MM.1S (cell line): ENCODE measurements at regions not wholly inside any gene's neighbourhood (a gene's known extent, or its start where the extent isn't known, plus 50 kb on each side); places are given as distances from the start of the nearest gene placed in this dataset.

Experiments used
- DNase-seq: peaks from one replicate; pipeline ENCODE4 v3.0.0-alpha.2; 2015
- H2AFZ ChIP-seq: fragments of 300-600 bp; sonication (generic); 2 replicates; pipeline ENCODE4 v1.6.0; 2016; ENCODE audit warnings: antibody characterized with exemption, low read length
- H3F3A ChIP-seq: fragments of 300-600 bp; sonication (generic); 2 replicates; pipeline ENCODE4 v1.6.1; 2016; ENCODE audit warnings: mild to moderate bottlenecking, antibody characterized with exemption, low read length, moderate library complexity, mixed read lengths; ENCODE audit not compliant: insufficient read depth
- H3K27ac ChIP-seq: fragments of 300-600 bp; sonication (generic); 2 replicates; pipeline ENCODE4 v1.5.1; 2016; ENCODE audit warnings: mild to moderate bottlenecking, low read length
- H3K27me3 ChIP-seq: fragments of 300-600 bp; sonication (generic); replicated peaks from 2 replicates; pipeline ENCODE4 v1.6.0; 2016; ENCODE audit warnings: low read length; ENCODE audit not compliant: insufficient read depth
- H3K36me3 ChIP-seq: fragments of 300-600 bp; sonication (generic); replicated peaks from 2 replicates; pipeline ENCODE4 v1.6.1; 2016; ENCODE audit warnings: mild to moderate bottlenecking, low read length, mixed read lengths; ENCODE audit not compliant: insufficient read depth
- H3K4me1 ChIP-seq: fragments of 300-600 bp; sonication (generic); 2 replicates; pipeline ENCODE4 v1.6.1; 2016; ENCODE audit warnings: low read length, mixed read lengths
- H3K4me2 ChIP-seq: fragments of 300-600 bp; sonication (generic); 2 replicates; pipeline ENCODE4 v1.6.0; 2016; ENCODE audit warnings: low read depth, low read length
- H3K4me3 ChIP-seq: fragments of 300-600 bp; sonication (generic); 2 replicates; pipeline ENCODE4 v1.5.1; 2016; ENCODE audit warnings: low read length, mixed read lengths
- H3K79me2 ChIP-seq: fragments of 300-600 bp; sonication (generic); 2 replicates; pipeline ENCODE4 v1.6.1; 2016; ENCODE audit warnings: mixed run types, low read length, mixed read lengths
- H3K9ac ChIP-seq: fragments of 300-600 bp; sonication (generic); 2 replicates; pipeline ENCODE4 v1.6.1; 2016; ENCODE audit warnings: low read length, mixed read lengths
- H3K9me2 ChIP-seq: fragments of 300-600 bp; sonication (generic); replicated peaks from 2 replicates; pipeline ENCODE4 v1.6.1; 2016; ENCODE audit warnings: mild to moderate bottlenecking, low read length, mixed read lengths; ENCODE audit not compliant: insufficient read depth
- H3K9me3 ChIP-seq: fragments of 300-600 bp; sonication (generic); replicated peaks from 2 replicates; pipeline ENCODE4 v1.6.1; 2016; ENCODE audit warnings: mild to moderate bottlenecking, low read length, mixed read lengths; ENCODE audit not compliant: insufficient read depth
- H4K20me1 ChIP-seq: fragments of 300-600 bp; sonication (generic); 2 replicates; pipeline ENCODE4 v1.6.1; 2016; ENCODE audit warnings: mild to moderate bottlenecking, low read length, moderate library complexity, mixed read lengths; ENCODE audit not compliant: insufficient read depth
- EZH2 ChIP-seq: fragments of 300-600 bp; sonication (generic); optimal IDR thresholded peaks from 2 replicates; pipeline ENCODE3; 2017; ENCODE audit warnings: low read depth, mild to moderate bottlenecking, antibody characterized with exemption, low read length, mixed read lengths
- EZH2phosphoT487 ChIP-seq: fragments of 300-600 bp; sonication (generic); IDR thresholded peaks from 2 replicates; pipeline ENCODE4 v1.6.1; 2018; ENCODE audit warnings: antibody characterized with exemption, low read length
- TF ChIP-seq, protein P1 (sequence below): fragments of 300-600 bp; sonication (generic); IDR thresholded peaks from 2 replicates; pipeline ENCODE4 v1.5.1; 2016; ENCODE audit warnings: antibody characterized with exemption, low read length, mixed read lengths

DNA sequence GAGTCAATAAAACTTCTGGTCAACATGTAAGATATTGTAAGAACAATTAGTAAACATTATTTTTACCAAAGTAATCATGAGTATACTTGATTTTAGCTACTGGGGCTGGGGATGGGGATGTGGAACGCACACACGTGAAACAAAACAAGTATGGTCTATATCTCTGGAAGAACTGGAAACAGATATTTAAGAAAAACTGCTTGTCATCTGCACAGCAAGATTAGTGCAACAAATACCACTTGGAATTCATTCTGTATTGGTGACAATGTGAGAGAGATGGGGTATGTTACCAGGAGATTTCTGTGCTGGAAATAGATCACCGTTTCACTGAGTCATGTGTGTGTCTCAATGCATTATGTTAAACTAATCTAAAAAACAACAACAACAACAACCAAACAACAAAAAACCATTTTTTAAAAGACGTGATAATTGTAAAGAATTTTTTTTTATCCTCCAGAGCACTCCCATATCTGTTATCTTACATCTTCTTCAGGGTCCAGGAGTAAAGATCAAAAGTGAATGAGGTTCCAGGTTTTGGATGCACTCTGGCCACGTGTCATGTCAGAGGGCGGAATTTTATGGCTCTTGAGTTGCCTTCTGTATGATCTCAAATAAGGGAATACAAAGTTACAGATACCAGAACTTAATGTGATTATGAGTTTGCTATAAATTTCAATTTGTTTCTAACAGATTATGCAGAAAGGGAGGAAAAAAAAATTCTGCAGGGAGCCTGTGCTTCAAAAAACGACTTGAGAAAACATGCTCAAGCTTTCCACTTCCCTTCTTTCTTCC lies 153.0 kb downstream of the BBOX1 start:
- Histone ChIP-seq H3K4me2 (no peak overlapping the region), H3F3A (no peaks in the 10 kb centered on the region), H3K79me2 (no peaks in the 10 kb centered on the region), H3K4me3 (no peak overlapping the region), H3K27me3 (no peaks in the 10 kb centered on the region), H4K20me1 (no peaks in the 10 kb centered on the region), H3K36me3 (no peaks in the 10 kb centered on the region), H3K9me2 (no peaks in the 10 kb centered on the region), H3K9me3 (no peaks in the 10 kb centered on the region), H2AFZ (no peak overlapping the region), H3K9ac (no peak overlapping the region), H3K27ac (no peak overlapping the region), H3K4me1 (no peaks in the 10 kb centered on the region)
- TF ChIP-seq, protein P1, sequence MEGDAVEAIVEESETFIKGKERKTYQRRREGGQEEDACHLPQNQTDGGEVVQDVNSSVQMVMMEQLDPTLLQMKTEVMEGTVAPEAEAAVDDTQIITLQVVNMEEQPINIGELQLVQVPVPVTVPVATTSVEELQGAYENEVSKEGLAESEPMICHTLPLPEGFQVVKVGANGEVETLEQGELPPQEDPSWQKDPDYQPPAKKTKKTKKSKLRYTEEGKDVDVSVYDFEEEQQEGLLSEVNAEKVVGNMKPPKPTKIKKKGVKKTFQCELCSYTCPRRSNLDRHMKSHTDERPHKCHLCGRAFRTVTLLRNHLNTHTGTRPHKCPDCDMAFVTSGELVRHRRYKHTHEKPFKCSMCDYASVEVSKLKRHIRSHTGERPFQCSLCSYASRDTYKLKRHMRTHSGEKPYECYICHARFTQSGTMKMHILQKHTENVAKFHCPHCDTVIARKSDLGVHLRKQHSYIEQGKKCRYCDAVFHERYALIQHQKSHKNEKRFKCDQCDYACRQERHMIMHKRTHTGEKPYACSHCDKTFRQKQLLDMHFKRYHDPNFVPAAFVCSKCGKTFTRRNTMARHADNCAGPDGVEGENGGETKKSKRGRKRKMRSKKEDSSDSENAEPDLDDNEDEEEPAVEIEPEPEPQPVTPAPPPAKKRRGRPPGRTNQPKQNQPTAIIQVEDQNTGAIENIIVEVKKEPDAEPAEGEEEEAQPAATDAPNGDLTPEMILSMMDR = no peak
- TF ChIP-seq EZH2 (no peak), EZH2phosphoT487 (no peak)
- DNase-seq = no peak

GRCh38 chr11:27192184-27192583 lies 151.6 kb downstream of the BBOX1 start:
- Histone ChIP-seq H3K27ac (no peak overlapping the region), H3K27me3 (no peaks in the 10 kb centered on the region), H3F3A (no peaks in the 10 kb centered on the region), H2AFZ (no peak overlapping the region), H3K79me2 (no peaks in the 10 kb centered on the region), H3K9ac (no peak overlapping the region), H3K9me2 (no peaks in the 10 kb centered on the region), H3K4me1 (no peaks in the 10 kb centered on the region), H3K9me3 (no peaks in the 10 kb centered on the region), H3K4me2 (no peak overlapping the region), H4K20me1 (no peaks in the 10 kb centered on the region), H3K36me3 (no peaks in the 10 kb centered on the region), H3K4me3 (no peak overlapping the region)
- no peak for DNase-seq
- TF ChIP-seq, protein P1 = no peak
- TF ChIP-seq EZH2phosphoT487 = no peak
- no peak for TF ChIP-seq EZH2

DNA sequence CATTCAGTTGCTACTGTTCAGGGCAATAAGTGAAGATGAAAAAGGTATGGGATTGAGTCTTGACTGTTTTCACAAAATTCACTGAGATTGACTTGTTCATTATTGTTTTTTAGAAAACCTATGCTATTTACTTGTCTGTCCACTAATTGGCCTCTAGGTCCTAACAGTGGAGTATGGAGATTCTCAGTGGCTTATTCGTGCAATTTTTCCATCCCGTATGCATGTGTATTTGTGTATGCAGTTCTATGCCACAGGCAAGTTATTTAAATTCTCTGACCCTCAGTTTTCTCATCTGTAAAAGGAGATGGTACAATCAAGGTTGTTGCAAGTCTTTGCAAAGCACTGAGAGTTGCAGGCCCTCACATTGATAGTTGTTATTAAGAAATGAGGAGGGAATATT lies 151.0 kb downstream of the BBOX1 start:
- TF ChIP-seq EZH2 = no peak
- no peak for TF ChIP-seq EZH2phosphoT487
- TF ChIP-seq, protein P1 = no peak
- Histone ChIP-seq H3F3A (no peaks in the 10 kb centered on the region), H3K27ac (no peak overlapping the region)

More for the DNA sequence above, 151.0 kb downstream of the BBOX1 start:
- Histone ChIP-seq H3K4me2 (no peak overlapping the region), H3K9ac (no peak overlapping the region), H3K9me2 (no peaks in the 10 kb centered on the region), H3K4me3 (no peak overlapping the region), H2AFZ (no peak overlapping the region), H3K36me3 (no peaks in the 10 kb centered on the region), H3K27me3 (no peaks in the 10 kb centered on the region), H3K4me1 (no peaks in the 10 kb centered on the region), H3K9me3 (no peaks in the 10 kb centered on the region), H3K79me2 (no peaks in the 10 kb centered on the region), H4K20me1 (no peaks in the 10 kb centered on the region)
- DNase-seq = no peak
